Esophagus muscularis mucosa (tissue), 4 donors: ENCODE measurements at regions not wholly inside any gene's neighbourhood (a gene's known extent, or its start where the extent isn't known, plus 50 kb on each side); places are given as distances from the start of the nearest gene placed in this dataset.

Experiments
- EP300 ChIP-seq: sonication (generic); formaldehyde crosslinking; IDR thresholded peaks from one replicate; pipeline ENCODE4 v1.6.1; 2017; ENCODE audit warnings: antibody characterized with exemption
- POLR2A ChIP-seq: fragments of 450-650 bp; IDR thresholded peaks from one replicate; pipeline ENCODE4 v1.6.1; 2017; ENCODE audit warnings: antibody characterized with exemption, moderate library complexity, mild to moderate bottlenecking, low read depth
- POLR2AphosphoS5 ChIP-seq, 2 donors: sonication (generic); formaldehyde crosslinking; IDR thresholded peaks; one replicate each; pipeline ENCODE4 v1.6.1; 2017; ENCODE audit warnings: antibody characterized with exemption in 2 of 2
- TF ChIP-seq, protein P1 (sequence below), 3 experiments: fragments of 200-600 bp in 2 of 3; fragments of 450-650 bp in 1 of 3; sonication (generic) in 2 of 3; IDR thresholded peaks; one replicate each; pipeline ENCODE4 v1.5.1; 2017 to 2019; ENCODE audit warnings: antibody characterized with exemption in 3 of 3, mild to moderate bottlenecking in 2 of 3, moderate library complexity in 1 of 3

DNA sequence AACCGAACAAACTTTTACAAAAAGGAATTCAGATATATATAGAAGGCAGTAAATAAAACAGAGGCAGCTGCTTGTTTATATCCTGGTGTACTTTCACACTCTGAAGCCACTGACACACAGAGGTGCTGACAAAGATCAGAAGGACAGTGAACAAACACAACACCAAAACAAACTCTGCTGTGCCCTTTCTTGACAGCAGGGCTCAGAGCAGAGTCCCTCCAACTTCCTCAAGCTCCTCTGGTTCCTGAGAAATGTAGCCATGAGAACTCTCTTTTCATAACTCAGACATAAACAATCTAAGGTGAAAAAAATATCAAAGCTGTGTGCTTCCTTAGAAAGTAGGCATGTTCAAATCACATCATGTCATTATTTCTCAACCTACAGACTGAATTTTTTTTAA, 1052.8 kb upstream of the SPRY2 start:
- TF ChIP-seq, protein P1, sequence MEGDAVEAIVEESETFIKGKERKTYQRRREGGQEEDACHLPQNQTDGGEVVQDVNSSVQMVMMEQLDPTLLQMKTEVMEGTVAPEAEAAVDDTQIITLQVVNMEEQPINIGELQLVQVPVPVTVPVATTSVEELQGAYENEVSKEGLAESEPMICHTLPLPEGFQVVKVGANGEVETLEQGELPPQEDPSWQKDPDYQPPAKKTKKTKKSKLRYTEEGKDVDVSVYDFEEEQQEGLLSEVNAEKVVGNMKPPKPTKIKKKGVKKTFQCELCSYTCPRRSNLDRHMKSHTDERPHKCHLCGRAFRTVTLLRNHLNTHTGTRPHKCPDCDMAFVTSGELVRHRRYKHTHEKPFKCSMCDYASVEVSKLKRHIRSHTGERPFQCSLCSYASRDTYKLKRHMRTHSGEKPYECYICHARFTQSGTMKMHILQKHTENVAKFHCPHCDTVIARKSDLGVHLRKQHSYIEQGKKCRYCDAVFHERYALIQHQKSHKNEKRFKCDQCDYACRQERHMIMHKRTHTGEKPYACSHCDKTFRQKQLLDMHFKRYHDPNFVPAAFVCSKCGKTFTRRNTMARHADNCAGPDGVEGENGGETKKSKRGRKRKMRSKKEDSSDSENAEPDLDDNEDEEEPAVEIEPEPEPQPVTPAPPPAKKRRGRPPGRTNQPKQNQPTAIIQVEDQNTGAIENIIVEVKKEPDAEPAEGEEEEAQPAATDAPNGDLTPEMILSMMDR (IDR thresholded peaks at IDR 0.05) = no peak
- no peak for TF ChIP-seq POLR2A
- TF ChIP-seq POLR2AphosphoS5 (IDR thresholded peaks at IDR 0.05) = no peak
- TF ChIP-seq EP300 = no peak
